ENCODE measurements at regions not wholly inside any gene's neighbourhood (a gene's known extent, or its start where the extent isn't known, plus 50 kb on each side); places are given as distances from the start of the nearest gene placed in this dataset.
"Not testable (repeated sequence)": the region's sequence is repeated elsewhere in the genome, so short reads cannot be mapped to it uniquely, and the experiment has no call there.

DNA sequence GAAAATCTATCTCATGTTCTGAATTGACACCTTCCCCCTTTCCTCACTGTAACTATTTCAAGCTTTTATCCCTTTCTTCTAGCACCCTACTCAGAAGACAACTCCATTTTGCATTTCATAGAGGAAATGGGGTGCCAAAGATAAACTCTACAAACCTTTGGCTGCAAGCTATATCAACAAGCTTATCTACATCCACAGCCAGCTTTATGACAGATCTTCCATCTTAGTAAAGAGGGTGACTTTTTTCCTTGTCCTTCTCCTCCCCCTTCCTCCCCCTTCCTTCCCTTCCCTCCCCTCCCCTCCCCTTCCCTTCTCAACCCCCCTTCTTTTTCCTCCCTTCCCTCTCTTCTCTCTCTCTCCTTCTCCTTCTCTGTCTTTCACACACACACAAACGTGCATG is 58.0 kb upstream of the OLIG3 start:
- no peaks in the 10 kb centered on the region for H3K4me1 ChIP-seq
- H3K36me3 ChIP-seq = no peaks in the 10 kb centered on the region
- ATAC-seq (ENCODE audit: low FRiP score in 2 of 2) (no peak), DNase-seq (no peak)
- H3K27ac ChIP-seq = no peak overlapping the region
- TF ChIP-seq, protein P1, sequence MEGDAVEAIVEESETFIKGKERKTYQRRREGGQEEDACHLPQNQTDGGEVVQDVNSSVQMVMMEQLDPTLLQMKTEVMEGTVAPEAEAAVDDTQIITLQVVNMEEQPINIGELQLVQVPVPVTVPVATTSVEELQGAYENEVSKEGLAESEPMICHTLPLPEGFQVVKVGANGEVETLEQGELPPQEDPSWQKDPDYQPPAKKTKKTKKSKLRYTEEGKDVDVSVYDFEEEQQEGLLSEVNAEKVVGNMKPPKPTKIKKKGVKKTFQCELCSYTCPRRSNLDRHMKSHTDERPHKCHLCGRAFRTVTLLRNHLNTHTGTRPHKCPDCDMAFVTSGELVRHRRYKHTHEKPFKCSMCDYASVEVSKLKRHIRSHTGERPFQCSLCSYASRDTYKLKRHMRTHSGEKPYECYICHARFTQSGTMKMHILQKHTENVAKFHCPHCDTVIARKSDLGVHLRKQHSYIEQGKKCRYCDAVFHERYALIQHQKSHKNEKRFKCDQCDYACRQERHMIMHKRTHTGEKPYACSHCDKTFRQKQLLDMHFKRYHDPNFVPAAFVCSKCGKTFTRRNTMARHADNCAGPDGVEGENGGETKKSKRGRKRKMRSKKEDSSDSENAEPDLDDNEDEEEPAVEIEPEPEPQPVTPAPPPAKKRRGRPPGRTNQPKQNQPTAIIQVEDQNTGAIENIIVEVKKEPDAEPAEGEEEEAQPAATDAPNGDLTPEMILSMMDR (IDR thresholded peaks at IDR 0.05) = no peak
- TF ChIP-seq POLR2A (IDR thresholded peaks at IDR 0.05) = no peak
- 38 to 43% methylated on average over 1 of the region's 1 CpG for WGBS, 2 donors
- H3K9me3 ChIP-seq = no peaks in the 10 kb centered on the region
- no peak overlapping the region for H3K4me3 ChIP-seq
- no peaks in the 10 kb centered on the region for H3K27me3 ChIP-seq

DNA sequence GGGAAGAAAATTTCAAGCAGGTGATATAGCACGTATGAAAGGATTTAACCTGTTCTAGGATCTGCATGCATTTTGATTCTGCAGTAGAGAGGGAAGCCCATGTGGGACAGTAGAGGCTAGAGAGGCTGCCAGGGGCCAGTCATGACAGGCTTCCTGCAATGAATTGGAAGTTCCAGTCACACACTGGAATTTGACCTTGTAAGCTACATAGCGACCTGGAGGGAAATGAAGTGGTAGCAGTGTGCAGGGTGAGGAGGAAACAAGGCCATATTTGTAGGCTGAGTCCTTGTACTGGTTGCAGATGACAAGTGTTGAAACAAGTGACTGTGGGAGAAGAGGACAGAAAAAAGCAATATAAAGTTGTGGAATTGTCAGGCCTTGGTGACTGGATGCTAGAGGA is 58.6 kb upstream of the OLIG3 start:
- H3K4me3 ChIP-seq = no peak overlapping the region
- no peak for ATAC-seq (ENCODE audit: low FRiP score in 2 of 2)
- no peak overlapping the region for H3K27ac ChIP-seq
- no peaks in the 10 kb centered on the region for H3K9me3 ChIP-seq
- no peaks in the 10 kb centered on the region for H3K27me3 ChIP-seq
- H3K4me1 ChIP-seq = no peaks in the 10 kb centered on the region
- no peak for DNase-seq
- TF ChIP-seq POLR2A (IDR thresholded peaks at IDR 0.05) (no peak), EP300 (IDR thresholded peaks at IDR 0.05) (no peak), POLR2AphosphoS5 (IDR thresholded peaks at IDR 0.05) (no peak)
- TF ChIP-seq, protein P1 (IDR thresholded peaks at IDR 0.05) = no peak
- no peaks in the 10 kb centered on the region for H3K36me3 ChIP-seq
- WGBS, 2 donors = 58 to 68% methylated on average over 2 of the region's 2 CpGs

DNA sequence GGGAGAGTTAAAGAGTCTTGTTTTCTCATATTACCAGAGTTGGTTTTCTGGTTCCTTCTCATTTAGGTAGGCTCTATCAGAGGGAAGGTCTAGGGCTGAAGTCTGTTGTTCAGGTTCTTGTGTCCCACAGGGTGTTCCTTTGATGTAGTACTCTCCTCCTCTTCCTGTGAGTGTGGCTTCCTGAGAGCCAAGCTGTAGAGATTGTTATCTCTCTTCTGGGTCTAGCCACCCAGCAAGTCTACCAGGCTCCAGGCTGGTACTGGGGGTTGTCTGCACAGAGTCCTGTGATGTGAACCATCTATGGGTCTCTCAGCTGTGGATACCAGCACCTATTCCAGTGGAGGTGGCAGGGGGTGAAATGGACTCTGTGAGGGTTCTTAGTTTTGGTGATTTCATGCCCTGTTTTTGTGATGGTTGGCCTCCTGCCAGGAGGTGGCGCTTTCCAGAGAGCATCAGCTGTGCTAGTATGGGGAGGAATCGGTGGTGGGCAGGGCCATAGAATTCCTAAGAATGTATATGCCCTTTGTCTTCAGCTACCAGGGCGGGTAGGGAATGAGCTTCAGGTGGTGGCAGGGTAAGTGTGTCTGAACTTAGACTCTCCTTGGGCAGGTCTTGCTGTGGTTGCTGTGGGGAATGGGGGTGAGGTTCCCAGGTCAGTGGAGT is 65.5 kb upstream of the OLIG3 start:
- not testable (repeated sequence) for H3K4me1 ChIP-seq; DNase-seq; H3K9me3 ChIP-seq; H3K27ac ChIP-seq; H3K4me3 ChIP-seq; H3K27me3 ChIP-seq; H3K36me3 ChIP-seq; ATAC-seq (ENCODE audit: low FRiP score in 2 of 2)
- WGBS, 2 donors = 75 to 82% methylated on average over 2 to 3 of the region's 3 CpGs

DNA sequence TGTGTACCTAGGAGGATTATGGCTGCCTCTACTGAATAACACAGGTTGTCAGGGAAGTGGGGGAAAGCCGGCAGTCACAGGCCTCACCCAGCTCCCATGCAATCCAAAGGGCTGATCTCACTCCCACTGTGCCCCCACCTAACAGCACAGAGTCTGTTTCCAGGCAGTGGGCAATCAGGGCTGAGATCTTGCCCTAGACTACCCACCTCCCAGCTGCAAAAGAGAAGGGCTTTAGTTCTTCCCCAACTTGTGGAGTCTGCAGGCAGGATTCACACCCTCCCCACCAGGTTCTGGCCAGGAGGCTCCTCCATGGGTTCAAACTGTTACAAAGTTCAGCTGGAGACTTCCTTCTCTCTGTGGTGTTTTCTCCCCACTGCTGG is 66.0 kb upstream of the OLIG3 start:
- ATAC-seq (ENCODE audit: low FRiP score in 2 of 2) = no peak
- no peak overlapping the region for H3K27ac ChIP-seq
- WGBS, 2 donors = 79% methylated on average over 1 of the region's 1 CpG; no CpG with 5 or more reads in 1 of the 2 donors
- H3K36me3 ChIP-seq = no peaks in the 10 kb centered on the region
- no peak for TF ChIP-seq POLR2AphosphoS5 (IDR thresholded peaks at IDR 0.05)
- no peak for DNase-seq
- H3K4me3 ChIP-seq = no peak overlapping the region
- H3K9me3 ChIP-seq = no peaks in the 10 kb centered on the region
- H3K4me1 ChIP-seq = no peaks in the 10 kb centered on the region
- no peaks in the 10 kb centered on the region for H3K27me3 ChIP-seq

DNA sequence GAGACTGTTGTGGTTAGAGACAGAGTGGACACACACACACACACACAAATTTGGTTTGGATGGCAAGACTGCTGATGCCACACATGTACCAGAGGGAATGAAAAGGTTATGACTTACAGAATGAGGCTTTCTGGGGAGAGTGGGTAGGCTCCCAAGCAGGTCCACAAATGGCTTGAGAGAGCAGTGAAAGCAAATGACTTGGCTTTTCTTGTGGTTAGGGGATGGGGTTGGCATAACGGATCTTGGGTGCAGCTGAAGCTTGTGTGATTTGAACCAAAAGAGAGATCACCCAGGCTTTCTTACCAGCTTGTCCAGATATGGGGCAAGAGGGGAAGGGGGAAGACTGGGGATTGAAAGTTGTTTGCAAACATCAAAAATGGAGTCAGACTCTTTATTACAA is 73.9 kb upstream of the OLIG3 start:
- no peaks in the 10 kb centered on the region for H3K4me1 ChIP-seq
- no peak for ATAC-seq (ENCODE audit: low FRiP score in 2 of 2)
- no peaks in the 10 kb centered on the region for H3K36me3 ChIP-seq
- TF ChIP-seq, protein P1 (IDR thresholded peaks at IDR 0.05) = no peak
- TF ChIP-seq POLR2A (IDR thresholded peaks at IDR 0.05) (no peak), EP300 (IDR thresholded peaks at IDR 0.05) (no peak), POLR2AphosphoS5 (IDR thresholded peaks at IDR 0.05) (no peak)
- no peak overlapping the region for H3K27ac ChIP-seq
- DNase-seq = no peak
- H3K9me3 ChIP-seq = no peaks in the 10 kb centered on the region
- 73 to 88% methylated on average over 1 of the region's 1 CpG for whole genome bisulfite sequencing, 2 donors
- no peak overlapping the region for H3K4me3 ChIP-seq
- no peaks in the 10 kb centered on the region for H3K27me3 ChIP-seq

DNA sequence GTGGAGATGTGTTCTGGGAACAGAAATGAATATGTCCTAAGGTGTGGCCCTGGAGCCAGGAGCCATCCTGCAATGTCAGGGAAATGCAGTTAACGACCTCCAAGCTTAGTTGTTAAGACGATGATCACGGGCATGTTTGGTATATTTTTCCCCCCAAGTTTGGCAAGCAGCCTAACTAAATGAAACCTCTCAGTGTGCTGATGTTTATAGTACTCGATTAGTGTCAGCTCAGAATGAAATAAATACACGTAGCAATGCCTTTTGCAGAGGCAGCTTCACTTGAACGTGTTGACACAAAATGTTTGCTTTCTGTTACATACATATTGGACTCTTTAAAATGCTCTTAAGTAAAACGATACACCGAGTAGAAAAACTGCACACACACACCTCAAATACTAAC is 76.2 kb upstream of the OLIG3 start:
- Histone ChIP-seq H3K27ac (no peak overlapping the region), H3K4me3 (no peak overlapping the region), H3K27me3 (no peaks in the 10 kb centered on the region), H3K4me1 (no peaks in the 10 kb centered on the region), H3K36me3 (no peaks in the 10 kb centered on the region), H3K9me3 (no peaks in the 10 kb centered on the region)
- no peak for TF ChIP-seq POLR2A (IDR thresholded peaks at IDR 0.05)
- TF ChIP-seq, protein P1 (IDR thresholded peaks at IDR 0.05) = no peak
- no peak for TF ChIP-seq POLR2AphosphoS5 (IDR thresholded peaks at IDR 0.05)
- no peak for TF ChIP-seq EP300 (IDR thresholded peaks at IDR 0.05)
- no peak for ATAC-seq (ENCODE audit: low FRiP score in 2 of 2)
- WGBS, 2 donors = 40 to 44% methylated on average over 8 of the region's 8 CpGs
- no peak for DNase-seq

All from upper lobe of left lung (tissue), 6 donors.